ENCODE measurements at regions not wholly inside any gene's neighbourhood (a gene's known extent, or its start where the extent isn't known, plus 50 kb on each side); places are given as distances from the start of the nearest gene placed in this dataset.

GRCh38 chr3:177946936-177947335, 589.3 kb upstream of the KCNMB2 start:
- Mint-ChIP-seq H3K27ac (no peak overlapping the region), H3K4me3 (no peak overlapping the region), H3K36me3 (no peaks in the 10 kb centered on the region), H3K9me3 (no peaks in the 10 kb centered on the region), H3K4me1 (peaks cover 5% of the 10 kb centered on the region), H3K27me3 (ENCODE audit: low read depth) (no peaks in the 10 kb centered on the region)
- DNase-seq (ENCODE audit: low spot score) = no peak
- ChIA-PET CTCF (no interaction called here), POLR2A (no interaction called here)
- ATAC-seq = no peak
- no peak for TF ChIP-seq TEAD1 (CRISPR knock-in tag; IDR thresholded peaks at IDR 0.05)
- TF ChIP-seq GRHL2 (CRISPR knock-in tag; IDR thresholded peaks at IDR 0.05; ENCODE audit: insufficient replicate concordance, severe bottlenecking) = no peak
- no peak for TF ChIP-seq NFATC4 (CRISPR knock-in tag; IDR thresholded peaks at IDR 0.05)
- TF ChIP-seq RORB (CRISPR knock-in tag; IDR thresholded peaks at IDR 0.05) = no peak
- TF ChIP-seq ESRRA (CRISPR knock-in tag; IDR thresholded peaks at IDR 0.05; ENCODE audit: borderline replicate concordance) = no peak
- TF ChIP-seq NFYB (CRISPR knock-in tag; conservative IDR thresholded peaks at IDR 0.05; ENCODE audit: low read depth) = no peak
- no peak for TF ChIP-seq SMAD3 (CRISPR knock-in tag; IDR thresholded peaks at IDR 0.05; ENCODE audit: borderline replicate concordance)
- no peak for TF ChIP-seq CTCF (IDR thresholded peaks at IDR 0.05)
- no peak for TF ChIP-seq HMGA2 (CRISPR knock-in tag; IDR thresholded peaks at IDR 0.05)
- TF ChIP-seq ZNF416 (CRISPR knock-in tag; IDR thresholded peaks at IDR 0.05) = no peak
- no peak for TF ChIP-seq E2F5 (CRISPR knock-in tag; IDR thresholded peaks at IDR 0.05)
- no peak for TF ChIP-seq ZNF671 (CRISPR knock-in tag; IDR thresholded peaks at IDR 0.05)

- DNase-seq (ENCODE audit: low spot score) (no peak), ATAC-seq (no peak)
- ChIA-PET POLR2A (no interaction called here), CTCF (no interaction called here)
- TF ChIP-seq NFYB (CRISPR knock-in tag; conservative IDR thresholded peaks at IDR 0.05; ENCODE audit: low read depth) (no peak), CTCF (IDR thresholded peaks at IDR 0.05) (no peak), ZNF425 (CRISPR knock-in tag; conservative IDR thresholded peaks at IDR 0.05) (no peak)
- H3K27me3 Mint-ChIP-seq (ENCODE audit: low read depth) = no peaks in the 10 kb centered on the region
- H3K36me3 Mint-ChIP-seq = no peaks in the 10 kb centered on the region
- no peak overlapping the region for H3K27ac Mint-ChIP-seq
- no peak overlapping the region for H3K4me3 Mint-ChIP-seq
- no peaks in the 10 kb centered on the region for H3K4me1 Mint-ChIP-seq
- H3K9me3 Mint-ChIP-seq = no peaks in the 10 kb centered on the region
Observed at GRCh38 chr3:177947901-177948300, 588.3 kb upstream of the KCNMB2 start.

GRCh38 chr3:177948716-177949425, 587.4 kb upstream of the KCNMB2 start:
- H3K4me1 Mint-ChIP-seq = no peaks in the 10 kb centered on the region
- H3K27me3 Mint-ChIP-seq (ENCODE audit: low read depth) = no peaks in the 10 kb centered on the region
- no peak for ATAC-seq
- no peak overlapping the region for H3K27ac Mint-ChIP-seq
- no peak overlapping the region for H3K4me3 Mint-ChIP-seq
- no peaks in the 10 kb centered on the region for H3K9me3 Mint-ChIP-seq
- ChIA-PET POLR2A (interaction anchor here (0.6 kb wide), 1 partner anchor 350 kb away, joined by 4 read pairs; no protein-coding TSS in a partner anchor), CTCF (no interaction called here)
- no peak for TF ChIP-seq ZBTB21 (CRISPR knock-in tag; IDR thresholded peaks at IDR 0.05; ENCODE audit: borderline replicate concordance)
- TF ChIP-seq JAZF1 (CRISPR knock-in tag; IDR thresholded peaks at IDR 0.05) = no peak
- no peak for TF ChIP-seq AR (CRISPR knock-in tag; IDR thresholded peaks at IDR 0.05)
- TF ChIP-seq ZNF423 (CRISPR knock-in tag; IDR thresholded peaks at IDR 0.05) = no peak
- no peaks in the 10 kb centered on the region for H3K36me3 Mint-ChIP-seq
- no peak for DNase-seq (ENCODE audit: low spot score)
